ENCODE measurements at regions not wholly inside any gene's neighbourhood (a gene's known extent, or its start where the extent isn't known, plus 50 kb on each side); places are given as distances from the start of the nearest gene placed in this dataset.

- Histone ChIP-seq H3K27me3 (no peaks in the 10 kb centered on the region), H3K4me3 (no peak overlapping the region), H3K4me1 (no peaks in the 10 kb centered on the region), H3K27ac (no peak overlapping the region), H3K9me3 (no peaks in the 10 kb centered on the region), H3K36me3 (no peaks in the 10 kb centered on the region)
- TF ChIP-seq, protein P1, sequence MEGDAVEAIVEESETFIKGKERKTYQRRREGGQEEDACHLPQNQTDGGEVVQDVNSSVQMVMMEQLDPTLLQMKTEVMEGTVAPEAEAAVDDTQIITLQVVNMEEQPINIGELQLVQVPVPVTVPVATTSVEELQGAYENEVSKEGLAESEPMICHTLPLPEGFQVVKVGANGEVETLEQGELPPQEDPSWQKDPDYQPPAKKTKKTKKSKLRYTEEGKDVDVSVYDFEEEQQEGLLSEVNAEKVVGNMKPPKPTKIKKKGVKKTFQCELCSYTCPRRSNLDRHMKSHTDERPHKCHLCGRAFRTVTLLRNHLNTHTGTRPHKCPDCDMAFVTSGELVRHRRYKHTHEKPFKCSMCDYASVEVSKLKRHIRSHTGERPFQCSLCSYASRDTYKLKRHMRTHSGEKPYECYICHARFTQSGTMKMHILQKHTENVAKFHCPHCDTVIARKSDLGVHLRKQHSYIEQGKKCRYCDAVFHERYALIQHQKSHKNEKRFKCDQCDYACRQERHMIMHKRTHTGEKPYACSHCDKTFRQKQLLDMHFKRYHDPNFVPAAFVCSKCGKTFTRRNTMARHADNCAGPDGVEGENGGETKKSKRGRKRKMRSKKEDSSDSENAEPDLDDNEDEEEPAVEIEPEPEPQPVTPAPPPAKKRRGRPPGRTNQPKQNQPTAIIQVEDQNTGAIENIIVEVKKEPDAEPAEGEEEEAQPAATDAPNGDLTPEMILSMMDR (IDR thresholded peaks at IDR 0.05): no peak
- DNase-seq (ENCODE audit: low spot score): no peak
These were observed 340.6 kb upstream of the KHDRBS2 start for GRCh38 chr6:62626661-62627060.

DNA sequence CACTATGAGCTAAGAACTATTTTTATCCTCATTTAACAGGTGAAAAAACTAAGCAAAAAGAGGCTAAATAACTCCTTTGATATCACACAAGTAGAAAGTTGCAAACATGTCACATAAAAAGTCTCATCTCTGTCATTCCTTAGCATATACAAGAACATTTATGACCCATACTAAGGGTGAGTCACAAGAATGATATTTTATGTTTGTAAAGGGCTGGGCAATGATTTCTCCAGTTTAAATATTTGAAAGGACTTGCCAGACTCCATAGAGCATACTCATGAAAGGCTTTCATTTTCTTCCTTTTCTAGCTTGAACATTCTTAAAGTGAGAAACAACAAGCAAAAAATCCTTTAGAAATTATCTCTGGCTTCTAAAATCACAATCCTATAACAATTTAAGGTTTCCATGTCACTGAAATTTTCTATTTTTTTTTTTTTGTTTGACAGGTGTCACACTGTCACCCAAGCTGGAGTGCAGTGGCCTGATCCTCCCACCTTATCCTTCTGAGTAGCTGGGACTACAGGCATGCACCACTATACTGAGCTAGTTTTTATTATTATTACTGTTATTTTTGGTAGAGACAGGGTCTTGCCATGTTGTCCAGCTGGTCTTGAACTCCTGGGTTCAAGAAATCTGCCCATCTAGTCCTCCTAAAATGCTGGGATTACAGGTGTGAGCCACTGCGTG is 338.0 kb upstream of the KHDRBS2 start:
- no peak for DNase-seq (ENCODE audit: low spot score)
- Histone ChIP-seq H3K27ac (no peak overlapping the region), H3K27me3 (no peaks in the 10 kb centered on the region), H3K36me3 (no peaks in the 10 kb centered on the region), H3K4me1 (no peaks in the 10 kb centered on the region), H3K4me3 (no peak overlapping the region), H3K9me3 (no peaks in the 10 kb centered on the region)
- TF ChIP-seq, protein P1 (IDR thresholded peaks at IDR 0.05): no peak

- no peaks in the 10 kb centered on the region for H3K36me3 ChIP-seq
- TF ChIP-seq, protein P1 (IDR thresholded peaks at IDR 0.05): no peak
- H3K27ac ChIP-seq: no peak overlapping the region
- H3K27me3 ChIP-seq: no peaks in the 10 kb centered on the region
- H3K4me3 ChIP-seq: no peak overlapping the region
- no peaks in the 10 kb centered on the region for H3K9me3 ChIP-seq
- no peaks in the 10 kb centered on the region for H3K4me1 ChIP-seq
- DNase-seq (ENCODE audit: low spot score): no peak
These were observed 329.5 kb upstream of the KHDRBS2 start for GRCh38 chr6:62615366-62616015.

DNA sequence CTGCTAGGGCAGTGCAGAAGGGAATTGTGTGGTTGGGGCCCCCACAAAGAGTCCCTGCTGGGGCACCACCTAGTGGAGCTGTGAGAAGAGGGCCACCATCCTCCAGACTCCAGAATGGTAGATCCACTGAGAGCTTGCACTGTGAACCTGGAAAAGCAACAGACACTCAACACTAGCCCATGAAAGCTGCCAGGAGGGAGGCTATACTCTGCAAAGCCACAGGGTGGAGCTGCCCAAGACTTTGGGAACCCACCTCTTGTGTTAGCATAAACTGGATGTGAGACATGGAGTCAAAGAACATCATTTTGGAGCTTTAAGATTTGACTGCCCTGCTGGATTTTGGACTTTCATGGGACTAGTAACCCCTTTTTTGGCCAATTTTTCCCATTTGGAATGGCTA is 328.4 kb upstream of the KHDRBS2 start:
- no peak for DNase-seq (ENCODE audit: low spot score)
- Histone ChIP-seq H3K4me3 (no peak overlapping the region), H3K9me3 (no peaks in the 10 kb centered on the region), H3K27me3 (no peaks in the 10 kb centered on the region), H3K27ac (no peak overlapping the region), H3K4me1 (no peaks in the 10 kb centered on the region), H3K36me3 (no peaks in the 10 kb centered on the region)
- TF ChIP-seq, protein P1 (IDR thresholded peaks at IDR 0.05): no peak

GRCh38 chr6:62613928-62614327 is 327.9 kb upstream of the KHDRBS2 start:
- TF ChIP-seq, protein P1 (IDR thresholded peaks at IDR 0.05): no peak
- DNase-seq (ENCODE audit: low spot score): no peak
- H3K9me3 ChIP-seq: no peaks in the 10 kb centered on the region
- no peaks in the 10 kb centered on the region for H3K36me3 ChIP-seq
- H3K4me1 ChIP-seq: no peaks in the 10 kb centered on the region
- no peak overlapping the region for H3K27ac ChIP-seq
- H3K27me3 ChIP-seq: no peaks in the 10 kb centered on the region
- H3K4me3 ChIP-seq: no peak overlapping the region
